ENCODE measurements at regions not wholly inside any gene's neighbourhood (a gene's known extent, or its start where the extent isn't known, plus 50 kb on each side); places are given as distances from the start of the nearest gene placed in this dataset.

DNA sequence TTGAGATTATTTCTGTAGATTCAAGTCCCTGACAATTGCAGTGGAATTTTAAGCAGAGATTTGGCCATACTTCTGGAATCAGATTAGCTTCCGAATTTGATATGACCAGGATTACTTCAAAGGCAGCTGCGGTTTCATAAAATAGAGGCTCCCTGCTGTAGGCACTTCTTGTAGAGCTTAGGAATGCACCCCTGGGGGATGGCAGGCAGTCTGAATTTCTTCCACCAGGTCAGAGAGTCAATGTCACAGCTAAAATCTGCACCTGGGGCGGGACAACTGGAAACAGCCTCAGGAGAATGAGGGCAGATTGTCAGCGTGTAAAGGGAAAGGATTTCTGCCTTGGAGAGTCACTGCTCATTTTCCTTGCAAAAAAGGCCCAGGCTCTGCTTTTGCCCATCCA is 182.6 kb downstream of the ARRDC4 start:
- no peak for DNase-seq (ENCODE audit: low read depth in 2 of 2)

DNA sequence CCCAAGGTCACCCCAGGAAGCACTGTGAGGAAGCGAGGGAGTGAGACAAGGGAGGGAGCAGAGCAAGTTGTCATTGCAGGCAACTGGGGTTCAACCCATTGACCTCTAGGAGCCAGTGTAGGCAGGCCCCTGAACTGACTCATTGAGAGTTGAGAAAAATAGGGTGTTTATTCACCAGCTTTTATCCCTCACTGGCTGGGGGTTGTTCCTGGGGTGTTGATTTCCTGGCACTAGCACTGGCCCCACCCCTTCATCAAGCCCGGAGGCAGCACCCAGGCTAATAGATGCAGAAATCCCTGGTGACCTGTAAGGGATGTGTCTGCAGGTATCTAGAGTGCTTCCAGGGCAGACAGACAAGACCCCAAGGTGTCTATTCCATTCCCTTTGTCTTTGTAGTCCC is 183.9 kb downstream of the ARRDC4 start:
- no peak for DNase-seq (ENCODE audit: low read depth in 2 of 2)

DNA sequence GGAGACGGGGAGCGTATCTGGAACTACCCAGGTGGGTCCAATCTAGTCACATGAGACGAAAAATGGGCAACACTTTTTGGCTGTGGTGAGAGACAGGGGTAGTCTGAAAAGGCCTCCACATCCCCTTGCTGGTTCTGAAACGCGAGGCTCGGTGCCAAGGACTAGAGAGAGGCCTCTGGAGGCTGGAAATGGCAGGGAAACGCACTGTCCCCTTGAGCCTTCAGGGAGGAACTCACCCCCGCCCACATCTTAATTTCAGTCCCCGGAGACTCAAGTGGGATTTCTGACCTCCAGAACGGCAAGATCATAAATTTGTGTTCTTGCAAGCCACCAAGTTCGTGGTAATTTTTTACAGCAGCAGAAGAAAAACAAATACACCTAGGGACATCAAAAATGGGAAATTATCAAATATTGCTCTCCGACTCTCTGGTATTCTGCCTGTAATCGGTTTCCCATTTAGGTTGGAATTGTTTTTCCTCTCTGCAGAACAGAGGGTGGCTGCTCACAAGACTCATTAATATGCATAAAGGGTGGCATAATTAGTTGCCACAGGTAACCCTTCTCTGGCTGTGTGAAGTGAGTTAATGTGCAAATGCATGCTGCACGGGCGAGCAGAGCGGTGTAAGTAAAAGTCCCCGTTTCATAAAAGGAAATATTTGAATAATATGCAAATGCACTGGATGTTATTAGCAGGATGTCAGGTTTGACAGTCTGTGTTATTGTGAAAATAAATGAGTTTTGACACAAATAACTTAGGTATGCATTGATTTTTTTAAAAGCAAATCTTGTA is 185.7 kb downstream of the ARRDC4 start:
- no peak for DNase-seq (ENCODE audit: low read depth in 2 of 2)

DNA sequence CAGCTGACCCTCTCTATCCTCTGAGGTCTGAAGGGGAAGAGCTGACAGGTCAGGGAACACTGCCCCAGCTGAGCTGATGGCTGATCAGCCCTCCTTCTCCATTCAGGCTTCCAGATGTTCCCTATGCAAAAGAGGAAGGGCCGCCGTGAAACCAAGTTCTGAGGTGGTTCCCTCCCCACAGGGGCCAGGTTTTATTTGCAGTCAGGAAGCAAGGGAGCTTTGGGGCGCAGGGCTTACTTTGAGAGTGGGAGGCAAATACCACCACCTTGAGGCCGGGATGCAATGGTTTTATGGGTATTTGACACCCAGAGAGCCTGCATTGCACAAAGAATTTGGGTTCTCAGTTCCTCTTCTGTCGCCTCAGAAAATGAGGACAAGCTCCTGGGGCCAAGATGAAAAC is 186.9 kb downstream of the ARRDC4 start:
- no peak for DNase-seq (ENCODE audit: low read depth in 2 of 2)

DNA sequence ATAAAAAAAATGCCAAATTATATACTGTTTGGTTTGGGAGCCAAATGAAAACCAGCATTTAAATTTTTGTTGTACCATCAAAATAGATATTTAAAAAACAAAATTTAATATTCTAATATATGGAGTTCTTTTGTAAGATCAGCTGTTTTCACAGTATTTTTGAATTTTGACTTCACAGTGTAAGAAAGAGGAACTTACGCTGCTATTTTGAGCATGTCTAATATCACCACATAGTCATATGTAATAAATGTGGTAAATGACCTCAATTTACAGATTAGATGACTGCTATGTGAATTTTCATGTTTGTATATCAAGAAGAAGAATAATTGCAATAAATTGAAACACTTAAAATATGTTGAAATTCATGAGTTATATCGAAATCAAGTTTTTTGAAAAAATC is 189.6 kb downstream of the ARRDC4 start:
- DNase-seq (ENCODE audit: low read depth in 2 of 2), result no peak

DNA sequence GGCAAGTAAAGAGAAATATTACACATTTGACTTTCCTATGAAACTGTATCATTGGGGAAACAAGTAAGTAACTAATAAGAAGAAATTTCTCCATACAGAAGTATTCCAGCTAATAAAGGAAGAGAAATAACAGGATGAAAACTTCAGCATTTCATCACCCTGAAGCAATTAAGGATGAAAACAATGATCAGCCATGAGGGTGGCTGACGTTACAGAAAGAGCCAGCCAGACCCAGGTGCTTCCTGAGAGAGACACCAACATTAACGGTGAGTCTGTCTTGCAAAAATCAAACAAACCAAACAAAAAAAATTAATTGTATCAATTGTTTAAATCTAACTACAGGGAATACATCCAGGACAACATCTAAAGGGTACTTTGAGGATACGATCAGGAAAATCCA is 190.0 kb downstream of the ARRDC4 start:
- DNase-seq (ENCODE audit: low read depth in 2 of 2), result no peak

DNA sequence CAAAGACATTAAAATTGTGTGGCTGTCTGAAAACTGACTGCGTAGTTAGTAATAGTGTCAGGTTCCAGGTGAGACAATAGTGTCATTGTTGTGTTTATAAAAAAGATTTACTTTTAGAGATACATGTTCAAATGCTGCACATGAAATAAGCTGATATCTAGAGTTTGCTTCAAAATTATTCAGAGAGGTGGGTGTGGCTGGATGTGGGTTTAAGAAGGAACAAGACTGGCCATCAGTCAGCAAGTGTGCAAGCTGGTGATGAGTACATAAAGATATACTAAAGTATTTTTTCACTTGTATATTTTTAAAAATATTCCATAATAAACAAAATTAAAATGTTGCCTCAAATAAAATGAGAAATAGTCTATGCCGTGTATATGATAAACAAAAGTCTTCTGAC is 190.6 kb downstream of the ARRDC4 start:
- no peak for DNase-seq (ENCODE audit: low read depth in 2 of 2)

DNA sequence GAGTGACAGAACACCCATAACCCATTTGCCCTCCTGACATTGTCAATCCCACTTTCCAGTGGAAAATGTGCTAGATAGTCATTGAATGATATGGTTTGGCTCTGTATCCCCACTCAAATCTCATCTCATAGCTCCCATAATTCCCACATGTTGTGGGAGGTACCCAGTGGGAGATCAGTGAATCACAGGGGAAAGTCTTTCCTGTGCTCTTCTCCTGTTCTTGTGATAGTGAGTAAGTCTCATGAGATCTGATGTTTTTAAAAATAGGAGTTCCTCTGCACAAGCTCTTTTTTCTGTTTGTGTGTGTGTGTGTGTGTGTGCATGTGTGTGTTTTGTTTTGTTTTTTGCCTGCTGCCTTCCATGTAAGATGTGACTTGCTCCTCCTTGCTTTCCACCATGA is 191.7 kb downstream of the ARRDC4 start:
- DNase-seq (ENCODE audit: low read depth in 2 of 2), result no peak

DNA sequence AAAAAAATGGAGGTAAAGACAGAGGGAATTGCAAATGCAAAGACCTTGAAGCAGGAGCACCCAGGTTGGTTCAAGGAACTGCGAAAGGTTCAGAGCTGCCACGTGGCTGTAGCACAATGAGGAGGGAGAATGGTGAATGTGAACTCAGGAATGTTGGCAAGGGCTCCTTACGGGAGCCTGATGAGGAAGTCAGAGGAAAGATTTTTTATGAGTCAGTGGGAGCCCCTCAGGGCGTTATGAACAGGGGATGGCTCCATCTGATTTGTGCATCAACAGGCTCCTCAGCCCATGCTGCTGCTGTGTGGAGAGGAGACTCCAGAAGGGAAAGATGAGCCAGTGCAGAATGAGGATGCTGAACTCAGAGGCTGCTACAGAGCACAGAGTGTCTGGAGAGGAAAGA is 194.4 kb downstream of the ARRDC4 start:
- DNase-seq (ENCODE audit: low read depth in 2 of 2), result no peak

DNA sequence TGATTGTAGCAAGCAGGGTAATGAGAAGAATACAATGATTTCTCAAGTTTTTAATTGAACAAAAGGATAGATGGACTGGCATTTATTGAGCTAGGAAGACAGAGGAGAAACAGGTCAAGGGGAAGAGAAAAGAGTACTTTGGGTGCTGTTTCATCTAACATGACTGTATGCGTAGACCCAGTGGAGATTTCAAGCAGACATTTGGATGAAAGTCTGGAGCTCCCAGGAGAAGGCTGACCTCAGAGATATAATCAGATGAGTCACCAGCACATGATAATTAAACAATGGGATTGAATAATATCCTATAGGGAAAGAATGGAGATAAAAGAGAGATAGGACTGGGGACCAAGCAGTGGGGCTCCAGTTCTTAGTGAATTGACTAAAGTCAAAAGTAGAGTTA is 194.9 kb downstream of the ARRDC4 start:
- no peak for DNase-seq (ENCODE audit: low read depth in 2 of 2)

DNA sequence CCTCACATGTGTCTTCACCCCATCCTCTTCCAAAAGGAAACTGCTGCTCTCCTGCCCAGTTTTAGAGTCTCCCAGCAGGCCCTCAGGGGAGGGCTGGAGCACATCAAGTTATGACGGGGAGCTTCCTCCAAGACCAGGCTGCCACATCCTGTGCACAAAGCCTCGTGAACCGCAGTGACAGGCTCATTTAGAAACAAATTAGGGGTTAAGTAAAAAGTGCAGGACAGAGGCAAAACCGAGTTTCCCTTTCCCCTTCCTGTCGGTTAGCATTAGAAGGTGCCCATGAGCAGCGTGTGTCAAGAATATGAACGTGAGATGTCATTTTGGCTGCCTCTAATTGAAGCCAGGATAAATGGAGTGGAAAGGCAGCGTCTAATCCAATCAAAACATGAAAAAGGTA is 199.7 kb downstream of the ARRDC4 start:
- peak in 1 of 2 donors; percentile 12 for DNase-seq (ENCODE audit: low read depth in 2 of 2)

DNA sequence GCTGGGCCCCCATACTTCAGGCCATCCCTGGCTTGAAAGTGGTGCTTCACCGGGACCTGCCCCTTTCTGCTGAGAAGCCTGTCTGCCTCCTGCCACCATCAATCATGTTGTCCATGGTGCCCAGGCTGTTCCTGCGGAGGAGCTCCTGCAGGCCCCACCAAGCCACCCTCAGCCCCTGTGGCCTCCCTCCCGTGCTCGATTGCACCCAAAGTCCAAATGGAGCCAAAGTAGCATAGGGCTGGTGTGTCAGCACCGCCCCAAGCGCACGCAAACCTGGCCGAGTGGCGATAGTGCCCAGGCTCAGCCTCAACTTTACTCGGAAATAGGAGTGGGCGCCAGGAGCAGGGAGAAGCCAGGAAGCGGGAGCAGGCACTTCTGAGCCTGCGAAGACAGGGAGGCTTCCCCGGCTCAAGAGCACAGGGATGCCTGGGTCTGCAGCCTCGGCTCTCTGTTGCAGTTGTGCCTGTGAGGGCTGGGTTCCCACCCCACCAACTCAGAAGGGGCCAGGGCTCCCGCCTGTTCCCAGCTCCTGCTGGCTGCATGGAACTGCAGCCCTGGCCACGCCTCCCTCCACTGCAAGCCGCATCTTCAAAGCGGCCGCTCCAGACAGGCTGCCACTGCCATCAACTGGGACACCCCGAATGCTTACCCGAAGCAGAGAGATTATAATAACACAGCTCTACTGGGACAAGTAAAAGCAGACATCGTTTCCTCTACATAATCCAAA is 203.0 kb downstream of the ARRDC4 start:
- no peak for DNase-seq (ENCODE audit: low read depth in 2 of 2)

DNA sequence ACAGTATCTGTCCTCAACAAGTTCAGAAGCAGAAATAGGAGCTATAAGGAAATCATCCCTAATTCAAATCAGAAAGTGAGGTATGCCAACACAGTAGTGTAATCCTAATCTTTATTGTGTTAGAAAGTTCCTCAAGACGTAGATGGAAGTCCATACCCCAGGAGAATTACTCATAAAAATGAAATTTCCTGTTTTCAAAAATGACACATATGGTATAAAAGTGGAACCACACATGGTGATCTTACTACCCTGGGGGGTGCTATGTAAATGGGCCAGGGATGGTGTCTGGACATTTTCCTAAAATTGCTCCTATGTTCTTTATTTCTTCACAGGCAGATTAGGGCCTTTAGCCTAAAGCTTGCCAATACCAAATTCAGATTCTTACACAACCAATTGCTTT is 204.1 kb downstream of the ARRDC4 start:
- no peak for DNase-seq (ENCODE audit: low read depth in 2 of 2)

DNA sequence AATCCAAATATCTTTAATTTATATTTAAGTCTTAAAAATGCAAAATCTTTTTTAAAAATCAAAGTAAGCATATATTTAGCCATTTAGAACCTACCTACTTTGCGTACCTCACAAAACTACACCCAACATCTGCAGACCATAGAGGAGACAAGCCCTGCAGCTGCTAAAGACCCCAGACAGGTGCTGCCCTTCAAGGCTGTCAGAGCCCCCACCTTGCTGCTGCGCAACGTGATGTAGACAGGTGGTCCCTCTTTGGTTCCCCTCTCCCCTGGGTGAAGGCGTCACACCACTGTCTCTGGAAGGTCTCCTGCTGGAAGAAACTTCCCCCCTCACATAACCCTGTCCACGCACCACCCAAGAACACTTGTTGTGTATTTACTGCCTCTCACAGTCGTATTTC is 204.5 kb downstream of the ARRDC4 start:
- no peak for DNase-seq (ENCODE audit: low read depth in 2 of 2)

DNA sequence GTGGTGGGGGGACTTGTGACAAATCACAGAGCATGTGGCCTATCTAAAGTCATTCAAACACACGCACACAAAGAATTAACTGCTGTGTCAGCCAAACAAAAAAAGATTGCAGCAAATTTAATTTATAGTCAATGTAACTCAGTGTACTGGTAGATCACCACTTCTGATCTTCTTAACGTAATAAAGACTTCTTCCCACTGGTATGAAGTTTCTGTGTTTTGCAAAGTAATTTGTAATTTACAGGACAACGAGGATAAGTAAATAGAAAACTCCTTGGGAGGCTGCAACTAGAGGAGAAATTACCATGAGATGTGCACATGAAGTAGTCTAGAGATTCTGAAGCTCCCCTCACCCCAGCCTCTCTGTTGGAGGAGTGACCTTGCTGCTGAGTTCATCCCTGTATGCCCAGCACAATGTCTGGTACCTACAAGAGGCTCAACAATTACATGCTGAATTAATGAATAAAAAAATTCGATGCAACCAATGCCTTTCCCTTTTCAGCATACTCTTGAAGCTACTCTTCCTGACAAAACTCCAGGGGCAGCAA is 207.3 kb downstream of the ARRDC4 start:
- DNase-seq (ENCODE audit: low read depth in 2 of 2), result no peak

DNA sequence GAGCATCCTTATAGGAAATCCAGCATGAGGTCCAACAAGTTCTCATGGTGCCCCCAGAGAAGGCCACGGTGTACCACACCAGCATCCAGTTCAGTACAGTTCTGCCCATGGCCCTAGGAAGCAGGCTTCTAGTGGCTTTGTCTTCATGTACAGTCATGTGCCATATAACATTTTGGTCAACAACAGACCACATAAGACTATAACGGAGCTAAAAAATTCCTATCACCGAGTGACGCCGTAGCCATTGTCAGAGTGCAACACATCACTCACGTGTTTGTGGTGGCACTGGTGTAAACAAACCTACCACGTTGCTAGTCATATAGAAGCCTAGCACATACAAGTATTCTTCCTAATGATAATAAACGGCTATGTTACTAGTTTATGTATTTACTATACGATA is 209.0 kb downstream of the ARRDC4 start:
- no peak for DNase-seq (ENCODE audit: low read depth in 2 of 2)

DNA sequence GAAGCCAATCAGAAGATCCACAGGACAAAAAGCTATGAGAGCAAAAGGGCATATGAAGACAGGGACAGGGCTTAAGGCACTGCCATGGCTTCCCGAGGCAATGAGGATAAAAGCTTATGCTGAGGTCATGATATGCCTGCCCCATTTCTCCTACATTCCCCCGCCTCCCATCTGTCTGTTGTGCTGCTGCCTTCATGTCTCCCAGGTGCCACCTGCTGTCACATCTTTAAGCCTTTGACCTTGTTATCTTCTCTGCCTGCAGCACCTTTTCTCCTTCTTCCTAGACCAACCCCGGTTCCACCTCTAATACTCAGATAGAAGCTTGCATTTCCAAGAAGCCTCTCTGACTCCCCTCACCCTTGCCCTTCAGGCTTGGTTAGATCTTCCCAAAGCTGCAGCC is 213.8 kb downstream of the ARRDC4 start:
- no peak for DNase-seq (ENCODE audit: low read depth in 2 of 2)

DNA sequence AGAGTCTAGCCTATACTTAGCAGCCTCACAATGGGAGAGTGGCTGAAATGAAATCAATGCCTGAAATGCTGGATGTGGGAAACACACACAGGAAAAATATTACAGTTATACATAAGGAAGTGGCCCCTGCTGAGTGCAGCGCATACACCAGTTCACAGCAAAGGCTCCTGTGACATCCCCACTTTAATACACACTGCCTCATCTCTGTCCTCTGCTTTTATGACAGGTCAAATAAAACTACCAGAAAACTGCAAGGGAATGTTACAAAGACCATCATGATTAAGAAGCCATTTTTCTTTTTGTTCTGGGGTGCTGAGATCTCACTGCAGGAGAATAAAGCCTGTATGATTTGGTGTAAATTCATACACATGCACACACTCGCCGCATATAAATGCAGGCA is 214.3 kb downstream of the ARRDC4 start:
- no peak for DNase-seq (ENCODE audit: low read depth in 2 of 2)

DNA sequence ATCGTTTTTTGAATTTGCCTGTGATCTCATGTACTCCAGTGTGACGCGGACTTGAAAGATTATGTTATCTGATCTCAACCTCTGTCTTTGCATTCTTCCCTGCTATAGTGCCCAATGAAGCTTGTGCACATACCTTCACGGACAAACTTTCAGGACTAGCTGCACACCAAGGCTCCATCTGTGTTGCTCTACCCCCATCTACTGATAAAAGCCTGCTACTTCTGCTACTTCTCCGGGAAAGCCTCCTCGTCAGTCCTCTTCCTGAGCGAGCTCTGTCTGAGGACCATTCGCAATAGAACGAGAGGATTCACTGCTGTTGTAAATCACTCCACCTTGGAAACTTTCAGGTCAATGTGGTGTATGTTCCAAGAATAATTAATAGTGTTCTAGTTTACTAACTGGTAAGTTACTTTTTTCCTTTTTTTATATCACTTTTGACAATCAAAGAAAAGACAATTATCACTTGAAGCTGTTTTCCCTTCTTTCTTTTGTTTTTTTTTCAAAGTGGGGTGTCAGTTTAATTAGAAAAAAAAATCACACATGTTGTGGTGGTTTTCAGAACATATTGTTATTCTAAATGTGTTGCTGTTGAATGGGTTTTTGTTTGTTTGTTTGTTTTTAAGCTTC is 217.6 kb downstream of the ARRDC4 start:
- DNase-seq (ENCODE audit: low read depth in 2 of 2), result peak in 1 of 2 donors; percentile 6

DNA sequence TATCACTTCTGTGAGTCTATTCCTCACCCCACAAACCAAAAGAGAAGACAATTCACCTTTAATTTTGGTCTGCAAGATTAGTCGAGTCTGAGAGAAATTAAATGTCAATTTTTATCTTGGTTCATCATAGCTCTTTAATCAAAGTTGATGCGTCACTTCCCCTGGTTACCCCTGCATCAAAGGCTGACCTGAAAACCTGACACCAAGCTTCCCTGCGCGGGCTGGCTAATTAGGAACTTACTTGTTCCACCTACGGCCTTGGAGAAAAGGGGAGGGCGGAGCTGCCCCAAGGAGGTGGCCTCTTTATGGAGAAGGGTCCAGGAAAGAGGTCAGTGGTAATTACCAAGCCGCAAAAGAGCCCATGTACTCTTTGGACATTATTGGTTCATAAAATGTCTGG is 218.4 kb downstream of the ARRDC4 start:
- DNase-seq (ENCODE audit: low read depth in 2 of 2), result no peak

DNA sequence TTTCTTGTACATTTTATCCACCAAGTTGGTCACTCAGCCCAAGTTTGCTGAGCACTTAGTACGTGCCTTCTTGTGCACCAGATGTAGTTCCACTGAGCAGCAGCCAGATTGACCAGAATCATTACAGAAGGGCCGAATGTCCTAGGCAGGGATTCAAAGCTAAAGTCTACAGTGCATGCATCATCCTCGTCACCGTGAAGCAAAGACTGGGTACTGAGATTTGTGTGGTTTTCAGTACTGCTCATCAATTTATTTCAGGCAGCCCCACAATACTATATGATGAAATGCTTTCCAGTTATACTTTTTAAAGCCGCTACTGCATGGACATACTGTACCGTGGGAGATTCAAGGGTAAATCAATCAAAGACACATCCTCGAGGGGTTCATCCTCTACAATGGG is 227.0 kb downstream of the ARRDC4 start:
- no peak for DNase-seq (ENCODE audit: low read depth in 2 of 2)

DNA sequence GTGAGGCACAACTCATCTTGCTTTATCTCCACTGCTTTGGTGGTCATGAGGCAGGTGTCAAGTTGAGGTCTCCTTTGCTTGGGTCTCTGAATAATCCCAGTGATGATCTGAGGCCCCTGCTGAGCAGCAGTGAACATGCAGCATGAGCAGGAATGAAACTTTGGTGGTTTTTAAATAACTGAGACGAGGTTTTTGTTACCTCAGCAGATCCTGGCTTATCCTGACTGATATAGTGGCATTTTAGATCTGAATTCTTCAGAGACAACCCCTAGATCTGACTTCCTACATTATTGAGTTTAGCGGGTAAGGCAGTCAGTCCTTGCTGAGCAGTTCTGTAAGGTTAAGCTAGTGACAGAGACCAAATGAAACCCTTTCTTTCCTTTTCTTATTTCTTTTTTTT is 230.4 kb downstream of the ARRDC4 start:
- no peak for DNase-seq (ENCODE audit: low read depth in 2 of 2)

DNA sequence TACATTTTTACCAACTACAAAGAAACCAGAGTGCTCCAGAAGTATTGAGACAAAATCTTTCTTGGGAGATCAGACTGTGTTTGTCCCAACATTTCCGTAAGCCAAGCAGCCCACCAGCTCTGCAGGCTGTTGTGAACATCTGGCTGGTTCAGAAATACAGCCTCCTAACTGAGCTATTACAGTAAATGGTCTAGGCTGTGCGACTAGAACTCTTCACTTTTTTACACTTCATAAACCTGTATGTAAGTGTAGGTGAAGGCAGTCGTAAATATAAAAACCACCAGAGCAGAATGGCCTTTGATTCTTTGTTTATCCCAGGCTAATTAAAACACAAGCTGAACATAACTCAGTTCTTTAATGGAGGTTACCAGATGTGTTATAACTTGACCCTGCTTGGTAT is 235.3 kb downstream of the ARRDC4 start:
- DNase-seq (ENCODE audit: low read depth in 2 of 2), result no peak
